ENCODE measurements at regions not wholly inside any gene's neighbourhood (a gene's known extent, or its start where the extent isn't known, plus 50 kb on each side); places are given as distances from the start of the nearest gene placed in this dataset.

- Histone ChIP-seq H3K27me3 (ENCODE audit: insufficient read depth, low read length, poor library complexity) (no peaks in the 10 kb centered on the region), H3K79me2 (ENCODE audit: insufficient read depth, low read length) (no peaks in the 10 kb centered on the region), H3K9me3 (ENCODE audit: insufficient read depth, low read length, severe bottlenecking) (no peaks in the 10 kb centered on the region), H2AFZ (ENCODE audit: low read depth, low read length) (no peak overlapping the region), H3K4me3 (ENCODE audit: low read depth in 1 of 2, low read length in 2 of 2) (no peak overlapping the region), H3K27ac (ENCODE audit: low read length) (no peak overlapping the region), H4K20me1 (ENCODE audit: insufficient read depth, low read length) (no peaks in the 10 kb centered on the region), H3K4me1 (ENCODE audit: insufficient read depth, low read length) (no peaks in the 10 kb centered on the region), H3K4me2 (ENCODE audit: insufficient read depth, low read length) (no peak overlapping the region), H3K36me3 (ENCODE audit: insufficient read depth, low read length) (no peaks in the 10 kb centered on the region), H3K9ac (ENCODE audit: low read depth, low read length) (no peak overlapping the region)
- no peak for DNase-seq
- no peak for ATAC-seq (ENCODE audit: insufficient read depth, low read depth)
- no peak for TF ChIP-seq CTCF (IDR thresholded peaks at IDR 0.05; ENCODE audit: borderline replicate concordance, extremely low read depth, low read length, poor library complexity, severe bottlenecking)
Measured at GRCh38 chr21:24220446-24220845, 1386.8 kb downstream of the MRPL39 start.

- H3K27ac ChIP-seq (ENCODE audit: low read length), result no peak overlapping the region
- TF ChIP-seq CTCF (IDR thresholded peaks at IDR 0.05; ENCODE audit: borderline replicate concordance, extremely low read depth, low read length, poor library complexity, severe bottlenecking) (no peak), EZH2 (IDR thresholded peaks at IDR 0.05; ENCODE audit: borderline replicate concordance, low read depth, low read length, severe bottlenecking) (no peak)
- no peak for DNase-seq
- no peak overlapping the region for H3K9ac ChIP-seq (ENCODE audit: low read depth, low read length)
- no peak overlapping the region for H3K4me3 ChIP-seq (ENCODE audit: low read depth in 1 of 2, low read length in 2 of 2)
- no peaks in the 10 kb centered on the region for H3K79me2 ChIP-seq (ENCODE audit: insufficient read depth, low read length)
- ATAC-seq (ENCODE audit: insufficient read depth, low read depth), result no peak
- H3K9me3 ChIP-seq (ENCODE audit: insufficient read depth, low read length, severe bottlenecking), result no peaks in the 10 kb centered on the region
- no peaks in the 10 kb centered on the region for H3K27me3 ChIP-seq (ENCODE audit: insufficient read depth, low read length, poor library complexity)
- H4K20me1 ChIP-seq (ENCODE audit: insufficient read depth, low read length), result no peaks in the 10 kb centered on the region
- no peaks in the 10 kb centered on the region for H3K4me1 ChIP-seq (ENCODE audit: insufficient read depth, low read length)
- H3K36me3 ChIP-seq (ENCODE audit: insufficient read depth, low read length), result no peaks in the 10 kb centered on the region
- no peak overlapping the region for H3K4me2 ChIP-seq (ENCODE audit: insufficient read depth, low read length)
- no peak overlapping the region for H2AFZ ChIP-seq (ENCODE audit: low read depth, low read length)
Measured at GRCh38 chr21:24217151-24217550, 1390.1 kb downstream of the MRPL39 start.

- Histone ChIP-seq H3K36me3 (ENCODE audit: insufficient read depth, low read length) (no peaks in the 10 kb centered on the region), H3K9me3 (ENCODE audit: insufficient read depth, low read length, severe bottlenecking) (no peaks in the 10 kb centered on the region), H3K4me1 (ENCODE audit: insufficient read depth, low read length) (no peaks in the 10 kb centered on the region), H3K4me2 (ENCODE audit: insufficient read depth, low read length) (no peak overlapping the region), H3K9ac (ENCODE audit: low read depth, low read length) (no peak overlapping the region), H2AFZ (ENCODE audit: low read depth, low read length) (no peak overlapping the region), H3K79me2 (ENCODE audit: insufficient read depth, low read length) (no peaks in the 10 kb centered on the region), H3K27ac (ENCODE audit: low read length) (no peak overlapping the region), H4K20me1 (ENCODE audit: insufficient read depth, low read length) (no peaks in the 10 kb centered on the region), H3K4me3 (ENCODE audit: low read depth in 1 of 2, low read length in 2 of 2) (no peak overlapping the region), H3K27me3 (ENCODE audit: insufficient read depth, low read length, poor library complexity) (no peaks in the 10 kb centered on the region)
- no peak for TF ChIP-seq EZH2 (IDR thresholded peaks at IDR 0.05; ENCODE audit: borderline replicate concordance, low read depth, low read length, severe bottlenecking)
- TF ChIP-seq CTCF (IDR thresholded peaks at IDR 0.05; ENCODE audit: borderline replicate concordance, extremely low read depth, low read length, poor library complexity, severe bottlenecking), result no peak
- ATAC-seq (ENCODE audit: insufficient read depth, low read depth) (no peak), DNase-seq (no peak)
Measured at GRCh38 chr21:24210130-24210529, 1397.2 kb downstream of the MRPL39 start.

Measured in DND-41 (cell line).